Upper lobe of left lung (tissue), 6 donors: ENCODE measurements at regions not wholly inside any gene's neighbourhood (a gene's known extent, or its start where the extent isn't known, plus 50 kb on each side); places are given as distances from the start of the nearest gene placed in this dataset.

Source experiments
- ATAC-seq, 2 donors: fragments of 200-7000 bp; cut with Tn5 transposase; one replicate each; pipeline ENCODE4 v1.9.1; 2022; ENCODE audit warnings: mild to moderate bottlenecking in 2 of 2, moderate library complexity in 2 of 2; ENCODE audit not compliant: low FRiP score in 2 of 2
- DNase-seq, 2 donors: peaks; one replicate each; pipeline ENCODE4 v3.0.0-alpha.2; 2019 to 2020
- H3K27ac ChIP-seq, 4 donors: fragments of 200-600 bp; sonication (generic); one replicate each; pipeline ENCODE4 v1.5.1; 2016 to 2019
- H3K27me3 ChIP-seq, 4 donors: fragments of 200-600 bp; sonication (generic); one replicate each; pipeline ENCODE4 v1.5.1; 2017 to 2019
- H3K36me3 ChIP-seq, 4 donors: fragments of 200-600 bp; sonication (generic); one replicate each; pipeline ENCODE4 v1.5.1; 2016 to 2019
- H3K4me1 ChIP-seq, 4 donors: fragments of 200-600 bp; sonication (generic); one replicate each; pipeline ENCODE4 v1.5.1; 2018 to 2019
- H3K4me3 ChIP-seq, 4 donors: fragments of 200-600 bp; sonication (generic); one replicate each; pipeline ENCODE4 v1.5.1; 2017 to 2019; ENCODE audit warnings: mild to moderate bottlenecking in 2 of 4, moderate library complexity in 1 of 4
- H3K9me3 ChIP-seq, 4 donors: fragments of 200-600 bp; sonication (generic); one replicate each; pipeline ENCODE4 v1.5.1; 2018 to 2019
- CTCF ChIP-seq, 6 experiments: fragments of 450-650 bp in 4 of 6; fragments of 200-600 bp in 2 of 6; sonication (generic) in 2 of 6; IDR thresholded peaks; one replicate each; pipeline ENCODE4 v1.5.1; 2016 to 2019; ENCODE audit warnings: antibody characterized with exemption in 6 of 6
- EP300 ChIP-seq, 4 donors: sonication (generic); formaldehyde crosslinking; IDR thresholded peaks; one replicate each; pipeline ENCODE4 v1.5.1; 2017; ENCODE audit warnings: antibody characterized with exemption in 4 of 4, control low read depth in 2 of 4
- POLR2A ChIP-seq, 4 donors: fragments of 450-650 bp; IDR thresholded peaks; one replicate each; pipeline ENCODE4 v1.5.1; 2016 to 2017; ENCODE audit warnings: antibody characterized with exemption in 4 of 4, mild to moderate bottlenecking in 2 of 4
- POLR2AphosphoS5 ChIP-seq, 2 donors: sonication (generic); formaldehyde crosslinking; IDR thresholded peaks; one replicate each; pipeline ENCODE4 v1.5.1; 2017; ENCODE audit warnings: antibody characterized with exemption in 2 of 2
- WGBS, 2 donors: methylation state at CpG; one replicate each; pipeline ENCODE4 v1.1.5; 2017 to 2018; 5-methylcytosine and 5-hydroxymethylcytosine counted together
- donor health status: DM: no; HTN: no; CAD: no; lungs with moderate emphysema.
- donor health status: DM: no; HTN: yes; CAD: no; lungs with severe emphysema.

DNA sequence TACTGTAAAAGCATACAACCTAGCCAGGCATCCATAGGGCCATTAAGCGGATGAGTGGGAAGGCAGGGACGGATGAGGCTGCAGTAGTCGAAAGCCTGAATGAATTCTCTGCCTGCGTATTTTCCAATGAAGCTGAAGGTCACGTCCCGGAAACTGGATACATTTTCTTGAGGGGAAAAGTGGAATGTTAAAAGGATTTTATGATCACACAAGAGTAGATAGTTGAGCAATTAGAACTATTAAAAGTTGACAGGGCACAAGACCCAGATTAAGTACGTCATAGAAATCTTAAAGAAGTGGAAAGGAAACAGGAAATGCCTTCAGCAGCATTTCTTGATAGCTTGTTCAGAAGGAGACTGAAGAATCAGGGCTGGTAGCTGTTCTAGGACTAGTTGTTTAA lies 98.3 kb upstream of the CXXC4 start:
- peak in 1 of 2 donors; percentile 48 for ATAC-seq
- peaks cover 3 to 11% (median 6%) of the 10 kb centered on the region in 4 donors for H3K4me1 ChIP-seq
- TF ChIP-seq CTCF (IDR thresholded peaks at IDR 0.05) (no peak), EP300 (IDR thresholded peaks at IDR 0.05) (peak in 1 of 4 donors; percentile 15)
- DNase-seq = no peak
- H3K9me3 ChIP-seq = no peaks in the 10 kb centered on the region
- no peaks in the 10 kb centered on the region for H3K27me3 ChIP-seq
- H3K36me3 ChIP-seq = no peaks in the 10 kb centered on the region
- peak overlapping the region in 1 of 4 donors; percentile 21 for H3K4me3 ChIP-seq
- WGBS, 2 donors = 38 to 46% methylated on average over 7 of the region's 7 CpGs
- peak overlapping the region; percentile 1 to 40 (median 13) for H3K27ac ChIP-seq

DNA sequence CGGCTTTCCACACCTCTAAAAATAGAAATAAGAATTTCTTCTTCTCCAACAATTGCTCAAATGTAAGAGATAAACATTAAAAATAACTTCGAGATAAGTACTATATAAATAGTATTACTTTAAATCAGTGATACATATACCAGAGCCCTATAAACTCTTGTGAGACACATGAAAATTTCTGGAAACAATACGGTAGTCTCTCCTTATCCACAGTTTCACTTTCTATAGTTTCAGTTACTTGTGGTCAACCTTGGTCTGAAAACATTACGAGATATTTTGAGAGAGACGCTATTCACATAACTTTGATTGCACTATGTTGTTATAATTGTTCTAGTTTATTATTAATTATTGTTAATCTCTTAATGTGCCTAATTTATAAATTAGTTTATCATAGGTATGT lies 101.5 kb upstream of the CXXC4 start:
- H3K27ac ChIP-seq = no peak overlapping the region
- no peak overlapping the region for H3K4me3 ChIP-seq
- no peak for DNase-seq
- no peaks in the 10 kb centered on the region for H3K9me3 ChIP-seq
- ATAC-seq = no peak
- 79 to 80% methylated on average over 5 of the region's 5 CpGs for WGBS, 2 donors
- no peaks in the 10 kb centered on the region for H3K27me3 ChIP-seq
- peaks cover 3 to 11% (median 6%) of the 10 kb centered on the region in 4 donors for H3K4me1 ChIP-seq
- no peak for TF ChIP-seq POLR2AphosphoS5 (IDR thresholded peaks at IDR 0.05)
- TF ChIP-seq CTCF (IDR thresholded peaks at IDR 0.05) = no peak
- no peak for TF ChIP-seq POLR2A (IDR thresholded peaks at IDR 0.05)
- no peaks in the 10 kb centered on the region for H3K36me3 ChIP-seq

DNA sequence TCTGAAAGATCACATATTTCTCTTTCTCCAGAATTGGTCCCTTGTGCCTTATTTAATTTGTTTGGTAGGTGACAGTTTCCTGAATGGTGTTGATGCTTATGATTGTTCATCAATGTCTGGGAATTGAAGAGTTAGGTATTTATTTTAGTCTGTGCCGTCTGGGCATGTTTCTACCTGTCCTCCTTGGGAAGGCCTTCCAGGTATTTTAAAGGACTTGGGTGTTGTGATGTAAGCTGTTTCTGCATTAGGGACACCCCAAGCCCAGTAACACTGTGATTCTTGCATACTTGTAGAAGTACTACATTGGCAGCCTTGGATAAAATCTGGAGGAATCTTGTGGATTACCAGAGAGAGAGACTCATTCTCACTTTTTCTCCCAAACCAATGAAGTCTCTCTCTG lies 120.8 kb upstream of the CXXC4 start:
- TF ChIP-seq EP300 (IDR thresholded peaks at IDR 0.05) (no peak), CTCF (IDR thresholded peaks at IDR 0.05) (no peak), POLR2AphosphoS5 (IDR thresholded peaks at IDR 0.05) (no peak), POLR2A (IDR thresholded peaks at IDR 0.05) (no peak)
- H3K27me3 ChIP-seq = no peaks in the 10 kb centered on the region
- no peaks in the 10 kb centered on the region for H3K36me3 ChIP-seq
- H3K27ac ChIP-seq = no peak overlapping the region
- ATAC-seq (no peak), DNase-seq (no peak)
- WGBS, 2 donors = 81 to 91% methylated on average over 1 of the region's 1 CpG
- H3K9me3 ChIP-seq = no peaks in the 10 kb centered on the region
- H3K4me1 ChIP-seq = no peaks in the 10 kb centered on the region
- no peak overlapping the region for H3K4me3 ChIP-seq

GRCh38 chr4:104615926-104616325 lies 121.2 kb upstream of the CXXC4 start:
- TF ChIP-seq EP300 (IDR thresholded peaks at IDR 0.05) (no peak), POLR2AphosphoS5 (IDR thresholded peaks at IDR 0.05) (no peak), POLR2A (IDR thresholded peaks at IDR 0.05) (no peak), CTCF (IDR thresholded peaks at IDR 0.05) (no peak)
- Histone ChIP-seq H3K36me3 (no peaks in the 10 kb centered on the region), H3K4me1 (no peaks in the 10 kb centered on the region), H3K27ac (no peak overlapping the region), H3K4me3 (no peak overlapping the region), H3K9me3 (no peaks in the 10 kb centered on the region), H3K27me3 (no peaks in the 10 kb centered on the region)
- ATAC-seq = no peak
- no peak for DNase-seq
- WGBS, 2 donors = 80 to 92% methylated on average over 1 to 2 of the region's 2 CpGs

DNA sequence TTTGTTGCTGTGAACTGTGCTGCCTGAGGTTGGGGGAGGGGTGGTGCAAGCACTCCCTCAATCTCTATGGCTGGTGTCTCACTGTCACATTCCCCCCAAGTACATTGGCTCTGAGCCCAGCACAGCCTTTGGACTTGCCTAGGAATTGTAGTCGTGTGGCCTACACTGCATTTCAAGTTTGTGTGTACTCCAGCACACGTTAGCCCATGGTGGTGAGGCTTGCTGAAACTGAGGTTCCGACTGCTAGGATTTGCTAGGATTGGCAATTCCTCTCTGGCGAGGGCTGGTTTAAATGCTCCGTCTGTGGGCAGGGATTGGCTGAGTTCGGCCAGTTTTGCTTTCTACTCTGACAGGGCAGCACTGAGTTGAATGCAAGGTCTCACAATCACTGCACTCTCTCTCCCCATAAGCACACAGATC lies 121.7 kb upstream of the CXXC4 start:
- no peaks in the 10 kb centered on the region for H3K36me3 ChIP-seq
- no peak overlapping the region for H3K4me3 ChIP-seq
- 56 to 80% methylated on average over 6 of the region's 6 CpGs for WGBS, 2 donors
- no peak for ATAC-seq
- no peak for DNase-seq
- no peaks in the 10 kb centered on the region for H3K9me3 ChIP-seq
- no peaks in the 10 kb centered on the region for H3K27me3 ChIP-seq
- H3K4me1 ChIP-seq = no peaks in the 10 kb centered on the region
- H3K27ac ChIP-seq = no peak overlapping the region
- no peak for TF ChIP-seq EP300 (IDR thresholded peaks at IDR 0.05)
- no peak for TF ChIP-seq POLR2A (IDR thresholded peaks at IDR 0.05)
- TF ChIP-seq POLR2AphosphoS5 (IDR thresholded peaks at IDR 0.05) = no peak
- no peak for TF ChIP-seq CTCF (IDR thresholded peaks at IDR 0.05)
